ENCODE measurements at regions not wholly inside any gene's neighbourhood (a gene's known extent, or its start where the extent isn't known, plus 50 kb on each side); places are given as distances from the start of the nearest gene placed in this dataset.
"Not testable (repeated sequence)": the region's sequence is repeated elsewhere in the genome, so short reads cannot be mapped to it uniquely, and the experiment has no call there.

GRCh38 chr5:145465474-145466263 lies 369.5 kb downstream of the PRELID2 start:
- no peak for DNase-seq (ENCODE audit: low read depth in 2 of 3, low spot score in 1 of 3)

DNA sequence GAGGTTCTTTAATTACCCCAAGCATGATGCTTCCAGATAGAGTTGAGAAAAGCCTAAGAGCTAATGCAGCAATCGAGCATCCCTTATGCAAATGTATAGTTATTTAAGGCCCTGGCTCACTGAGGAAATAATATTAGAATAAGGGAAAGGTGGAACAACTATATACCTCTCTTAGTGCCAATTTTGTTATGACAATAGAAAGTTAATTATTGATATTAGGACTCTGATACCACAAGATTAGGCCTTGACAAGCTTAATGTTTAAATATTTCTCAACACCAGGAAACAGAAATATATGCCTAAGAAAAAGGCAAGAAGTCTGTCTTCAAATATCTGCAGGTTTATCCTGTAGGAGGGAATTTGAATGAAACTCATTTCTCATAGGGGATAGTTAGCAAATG lies 371.0 kb downstream of the PRELID2 start:
- DNase-seq (ENCODE audit: low read depth in 2 of 3, low spot score in 1 of 3) = no peak

- no peak for DNase-seq (ENCODE audit: low read depth in 2 of 3, low spot score in 1 of 3)
These were observed 371.5 kb downstream of the PRELID2 start for GRCh38 chr5:145463634-145464033.

DNA sequence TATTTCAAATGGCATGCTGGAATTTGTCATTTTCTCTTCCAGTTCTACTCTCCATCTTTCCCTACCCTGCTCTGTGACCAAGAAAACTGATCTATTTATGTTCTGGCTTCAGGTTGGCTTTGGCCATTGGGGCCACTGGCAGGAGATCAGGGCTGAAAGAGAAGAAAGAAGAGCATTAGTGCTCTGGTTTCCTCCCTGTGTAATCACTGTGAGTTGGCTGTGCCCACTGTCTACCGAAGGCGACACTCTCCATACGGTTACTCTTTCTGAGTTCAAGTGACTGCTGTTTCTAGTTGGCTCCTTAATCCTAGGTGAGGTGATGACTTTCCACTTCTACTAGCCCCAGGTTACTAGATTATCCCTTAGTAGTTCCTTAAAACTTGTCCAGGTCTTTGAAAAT lies 372.6 kb downstream of the PRELID2 start:
- no peak for DNase-seq (ENCODE audit: low read depth in 2 of 3, low spot score in 1 of 3)

GRCh38 chr5:145450286-145450885 lies 384.8 kb downstream of the PRELID2 start:
- DNase-seq (ENCODE audit: low read depth in 2 of 3, low spot score in 1 of 3) = no peak

DNA sequence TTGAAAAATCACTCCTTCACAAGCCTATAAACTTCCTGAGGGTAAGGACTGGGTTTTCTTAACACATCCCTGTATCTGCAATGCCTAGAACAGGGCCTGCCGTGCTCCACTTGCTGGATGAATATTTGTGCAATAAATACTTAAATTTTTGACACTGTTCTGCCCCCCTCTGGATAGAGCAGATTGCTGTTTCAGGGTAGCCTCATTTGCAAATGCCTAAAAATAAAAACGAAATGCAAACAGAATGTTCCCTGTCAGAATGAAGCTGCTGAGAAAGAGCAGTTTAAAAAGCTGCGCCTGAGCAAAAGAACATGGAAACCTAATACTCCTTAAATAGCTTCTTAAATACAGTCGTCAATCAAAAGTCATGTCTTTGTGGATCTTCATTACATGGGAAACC lies 385.3 kb downstream of the PRELID2 start:
- DNase-seq (ENCODE audit: low read depth in 2 of 3, low spot score in 1 of 3) = no peak

DNA sequence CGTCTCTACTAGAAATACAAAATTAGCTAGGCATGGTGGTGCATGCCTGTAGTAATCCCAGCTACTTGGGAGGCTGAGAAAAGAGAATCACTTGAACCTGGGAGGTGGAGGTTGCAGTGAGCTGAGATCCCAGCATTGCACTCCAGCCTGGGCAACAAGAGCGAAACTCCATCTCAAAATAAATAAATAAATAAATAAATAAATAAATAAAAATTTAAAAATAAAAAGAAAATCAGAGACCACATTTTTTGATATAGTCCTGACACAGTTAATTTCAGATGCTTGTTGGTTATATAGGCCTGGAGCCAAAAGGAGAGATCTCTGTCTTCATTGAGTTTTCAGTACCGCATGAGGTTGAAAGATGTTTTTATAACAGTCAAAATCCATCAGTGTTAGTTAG lies 388.3 kb downstream of the PRELID2 start:
- not testable (repeated sequence) for DNase-seq (ENCODE audit: low read depth in 2 of 3, low spot score in 1 of 3)

- DNase-seq (ENCODE audit: low read depth in 2 of 3, low spot score in 1 of 3) = no peak
These were observed 388.7 kb downstream of the PRELID2 start for GRCh38 chr5:145446412-145446811.

GRCh38 chr5:145445027-145445426 lies 390.1 kb downstream of the PRELID2 start:
- no peak for DNase-seq (ENCODE audit: low read depth in 2 of 3, low spot score in 1 of 3)

- no peak for DNase-seq (ENCODE audit: low read depth in 2 of 3, low spot score in 1 of 3)
These were observed 391.2 kb downstream of the PRELID2 start for GRCh38 chr5:145443964-145444363.

DNA sequence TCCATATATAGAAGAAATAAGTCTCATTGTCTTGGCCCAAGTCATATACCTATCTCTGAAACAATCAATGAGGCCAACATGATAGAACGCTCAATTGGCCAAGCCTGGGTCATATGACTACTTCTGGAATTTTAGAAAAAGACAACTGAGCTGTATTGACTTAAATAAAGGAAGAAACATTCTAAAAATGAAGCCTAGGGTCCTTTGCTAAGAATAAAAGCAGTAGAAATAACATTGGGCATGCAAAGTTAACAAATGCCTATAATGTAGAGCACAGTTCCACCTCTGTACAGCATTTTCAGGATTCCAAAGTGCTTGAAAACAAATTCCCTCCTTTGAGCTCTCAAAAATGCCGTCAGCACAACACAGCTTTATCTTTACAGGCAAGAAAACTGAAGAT lies 391.8 kb downstream of the PRELID2 start:
- no peak for DNase-seq (ENCODE audit: low read depth in 2 of 3, low spot score in 1 of 3)

DNA sequence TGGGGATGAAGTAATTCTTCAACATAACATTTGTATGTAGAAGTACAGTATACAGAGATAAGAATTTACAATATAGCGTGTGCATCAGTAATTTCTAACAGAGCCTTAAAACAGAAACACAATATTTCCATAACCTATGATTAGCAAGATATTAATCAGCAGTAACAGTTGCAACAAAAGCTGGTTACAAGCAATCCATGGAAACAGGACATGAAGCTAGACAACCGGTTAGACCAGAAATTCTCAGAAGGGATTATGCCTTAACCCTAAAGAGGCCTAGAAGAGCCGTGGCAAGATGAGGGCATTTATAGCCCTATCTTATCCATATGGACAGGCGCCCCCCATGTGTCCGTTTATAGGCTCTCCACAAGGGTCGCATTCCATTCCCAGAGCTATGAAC lies 392.5 kb downstream of the PRELID2 start:
- DNase-seq (ENCODE audit: low read depth in 2 of 3, low spot score in 1 of 3) = not testable (repeated sequence)

GRCh38 chr5:145441228-145441627 lies 393.9 kb downstream of the PRELID2 start:
- DNase-seq (ENCODE audit: low read depth in 2 of 3, low spot score in 1 of 3) = no peak

- DNase-seq (ENCODE audit: low read depth in 2 of 3, low spot score in 1 of 3) = no peak
These were observed 397.5 kb downstream of the PRELID2 start for GRCh38 chr5:145437627-145438026.

DNA sequence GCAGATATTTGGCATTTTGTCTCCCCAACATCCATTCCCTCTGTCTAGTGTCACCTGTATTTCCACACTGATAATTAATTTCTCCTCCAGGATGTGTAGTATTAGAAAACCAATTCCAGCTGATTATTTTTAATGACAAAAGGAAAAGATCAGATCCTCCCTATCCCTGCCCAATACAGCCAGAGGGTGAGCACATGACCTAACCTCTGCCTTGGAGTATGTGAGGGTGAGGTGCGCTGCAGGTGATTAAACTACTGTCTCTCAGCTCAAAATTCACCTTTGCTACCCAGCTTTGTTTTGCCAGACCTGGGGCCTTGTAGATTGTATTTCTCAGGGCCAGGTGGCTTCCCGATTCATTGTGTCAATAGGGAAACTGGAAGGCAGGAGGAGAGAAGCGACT lies 402.1 kb downstream of the PRELID2 start:
- DNase-seq (ENCODE audit: low read depth in 2 of 3, low spot score in 1 of 3) = no peak

DNA sequence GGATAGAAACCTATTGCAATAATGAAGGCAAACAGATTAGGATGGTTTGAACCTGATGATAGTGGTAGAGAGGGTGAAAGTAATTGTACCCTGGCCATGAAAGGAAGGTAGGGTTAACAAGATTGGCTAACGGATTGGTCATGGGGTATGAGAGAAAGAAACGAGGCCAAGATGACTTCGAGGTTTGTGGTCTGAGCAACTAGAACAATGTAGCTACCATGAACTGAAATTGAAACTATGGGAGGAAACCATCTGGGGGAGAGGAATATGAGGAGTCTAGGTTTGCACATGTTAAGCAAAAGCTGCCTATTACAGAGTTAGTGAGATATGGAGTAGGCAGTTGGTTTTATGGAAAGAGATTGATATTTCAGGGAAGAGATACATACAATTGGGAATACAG lies 406.0 kb downstream of the PRELID2 start:
- no peak for DNase-seq (ENCODE audit: low read depth in 2 of 3, low spot score in 1 of 3)

DNA sequence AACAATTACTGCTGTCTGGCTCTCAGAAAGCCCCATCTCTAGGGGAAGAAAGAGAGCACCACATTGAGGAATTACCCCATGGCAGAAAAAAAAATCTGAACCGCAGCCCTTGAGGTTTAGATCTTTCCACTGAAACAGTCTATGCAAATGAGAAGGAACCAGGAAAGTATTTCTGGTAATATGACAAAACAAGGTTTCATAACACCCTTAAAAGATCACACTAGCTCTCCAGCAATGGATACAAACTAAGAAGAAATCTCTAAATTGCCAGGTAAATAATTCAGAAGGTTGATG lies 427.1 kb downstream of the PRELID2 start:
- DNase-seq (ENCODE audit: low read depth in 2 of 3, low spot score in 1 of 3) = no peak

- no peak for DNase-seq (ENCODE audit: low read depth in 2 of 3, low spot score in 1 of 3)
These were observed 427.7 kb downstream of the PRELID2 start for GRCh38 chr5:145407300-145408047.

- no peak for DNase-seq (ENCODE audit: low read depth in 2 of 3, low spot score in 1 of 3)
These were observed 431.1 kb downstream of the PRELID2 start for GRCh38 chr5:145403992-145404391.

- DNase-seq (ENCODE audit: low read depth in 2 of 3, low spot score in 1 of 3) = no peak
These were observed 438.3 kb downstream of the PRELID2 start for GRCh38 chr5:145396888-145397287.

GRCh38 chr5:145395151-145395550 lies 440.0 kb downstream of the PRELID2 start:
- DNase-seq (ENCODE audit: low read depth in 2 of 3, low spot score in 1 of 3) = not testable (repeated sequence)

GRCh38 chr5:145393426-145393825 lies 441.7 kb downstream of the PRELID2 start:
- DNase-seq (ENCODE audit: low read depth in 2 of 3, low spot score in 1 of 3) = no peak

All from stimulated activated CD4-positive, alpha-beta T cell treated with anti-CD3 and anti-CD28 coated beads, Interleukin-12 subunit alpha, Interleukin-12 subunit beta, amount 100 ng/mL, for 48 hours (primary cell).